Colonic mucosa (tissue), 4 donors: ENCODE measurements at regions not wholly inside any gene's neighbourhood (a gene's known extent, or its start where the extent isn't known, plus 50 kb on each side); places are given as distances from the start of the nearest gene placed in this dataset.

Experiments
- DNase-seq: peaks from one replicate; pipeline ENCODE4 v3.0.0-alpha.2; 2020
- H3K27ac ChIP-seq: fragments of 200-600 bp; one replicate; pipeline ENCODE4 v1.8.0; 2021
- H3K27me3 ChIP-seq: fragments of 200-600 bp; one replicate; pipeline ENCODE4 v1.8.0; 2021
- H3K36me3 ChIP-seq: fragments of 200-600 bp; one replicate; pipeline ENCODE4 v1.8.0; 2021
- H3K4me1 ChIP-seq: fragments of 200-600 bp; one replicate; pipeline ENCODE4 v1.8.0; 2021; ENCODE audit warnings: mild to moderate bottlenecking
- H3K4me3 ChIP-seq: fragments of 200-600 bp; one replicate; pipeline ENCODE4 v1.8.0; 2021
- H3K9ac ChIP-seq, 2 donors: one replicate each; pipeline ENCODE4 v1.7.0; 2013; ENCODE audit warnings: control low read depth in 2 of 2, low read depth in 2 of 2, low read length in 2 of 2
- H3K9me3 ChIP-seq: fragments of 200-600 bp; one replicate; pipeline ENCODE4 v1.8.0; 2021
- CTCF ChIP-seq: fragments of 200-600 bp; IDR thresholded peaks from one replicate; pipeline ENCODE4 v1.8.0; 2022; ENCODE audit warnings: antibody characterized with exemption, mild to moderate bottlenecking
- intact Hi-C: fragments of 100-400 bp; cut with DNase I; formaldehyde crosslinking; loops from one replicate; pipeline ENCODE4 v1.14.1; 2022
- donor health status: healthy.
- donor health status: DM: no; HTN: no; CAD: no.
- donor health status: DM: no; HTN: no; CAD: no.

GRCh38 chr7:46357290-46357689 lies 436.2 kb upstream of the IGFBP3 start:
- no peak for TF ChIP-seq CTCF
- no peak for DNase-seq
- Histone ChIP-seq H3K9me3 (no peaks in the 10 kb centered on the region), H3K9ac (no peak overlapping the region), H3K27ac (no peak overlapping the region), H3K4me3 (no peak overlapping the region), H3K27me3 (no peaks in the 10 kb centered on the region), H3K36me3 (no peaks in the 10 kb centered on the region), H3K4me1 (no peaks in the 10 kb centered on the region)
- intact Hi-C loops = no loop called here

- no peak overlapping the region for H3K4me3 ChIP-seq
- H3K27me3 ChIP-seq = no peaks in the 10 kb centered on the region
- DNase-seq = no peak
- H3K9ac ChIP-seq = no peak overlapping the region
- no peaks in the 10 kb centered on the region for H3K36me3 ChIP-seq
- intact Hi-C loops = no loop called here
- no peak overlapping the region for H3K27ac ChIP-seq
- no peaks in the 10 kb centered on the region for H3K9me3 ChIP-seq
- no peak for TF ChIP-seq CTCF
- H3K4me1 ChIP-seq = no peaks in the 10 kb centered on the region
Measured at GRCh38 chr7:46356371-46356770, 435.3 kb upstream of the IGFBP3 start.

- Histone ChIP-seq H3K27me3 (no peaks in the 10 kb centered on the region), H3K4me1 (no peaks in the 10 kb centered on the region), H3K9me3 (no peaks in the 10 kb centered on the region), H3K9ac (no peak overlapping the region), H3K4me3 (no peak overlapping the region), H3K27ac (no peak overlapping the region), H3K36me3 (no peaks in the 10 kb centered on the region)
- intact Hi-C loops = no loop called here
- no peak for DNase-seq
- TF ChIP-seq CTCF = no peak
Measured at GRCh38 chr7:46355331-46355730, 434.3 kb upstream of the IGFBP3 start.

GRCh38 chr7:46352004-46352954 lies 431.2 kb upstream of the IGFBP3 start:
- no peaks in the 10 kb centered on the region for H3K4me1 ChIP-seq
- H3K4me3 ChIP-seq = no peak overlapping the region
- no peak overlapping the region for H3K9ac ChIP-seq
- H3K9me3 ChIP-seq = no peaks in the 10 kb centered on the region
- H3K27ac ChIP-seq = no peak overlapping the region
- H3K27me3 ChIP-seq = no peaks in the 10 kb centered on the region
- peak; percentile 24 for TF ChIP-seq CTCF
- no peaks in the 10 kb centered on the region for H3K36me3 ChIP-seq
- no peak for DNase-seq
- intact Hi-C loops = loop anchor here (5.0 kb wide), 1 partner anchor 435 kb away; no protein-coding TSS in a partner anchor

- Histone ChIP-seq H3K4me1 (no peaks in the 10 kb centered on the region), H3K9ac (no peak overlapping the region), H3K4me3 (no peak overlapping the region), H3K27me3 (no peaks in the 10 kb centered on the region), H3K9me3 (no peaks in the 10 kb centered on the region), H3K27ac (no peak overlapping the region), H3K36me3 (no peaks in the 10 kb centered on the region)
- intact Hi-C loops = no loop called here
- no peak for DNase-seq
- no peak for TF ChIP-seq CTCF
Measured at GRCh38 chr7:46349490-46349889, 428.4 kb upstream of the IGFBP3 start.
